PFSK-1 (cell line): ENCODE measurements at regions not wholly inside any gene's neighbourhood (a gene's known extent, or its start where the extent isn't known, plus 50 kb on each side); places are given as distances from the start of the nearest gene placed in this dataset.

Experiments
- FOXP2 ChIP-seq: optimal IDR thresholded peaks from 2 replicates; pipeline ENCODE3; 2011; ENCODE audit warnings: borderline replicate concordance, control low read depth, inconsistent platforms; ENCODE audit not compliant: insufficient read depth; ENCODE audit errors: extremely low read length, extremely low read depth
- POLR2AphosphoS5 ChIP-seq: IDR thresholded peaks from 2 replicates; pipeline ENCODE4 v1.6.1; 2012; ENCODE audit warnings: low read depth, mild to moderate bottlenecking, control low read depth, low read length, moderate library complexity
- REST ChIP-seq, 2 experiments: IDR thresholded peaks; 2 replicates each; pipeline versions ENCODE4 v1.6.1 to v1.8.0; 2011 to 2012; ENCODE audit warnings: low read depth in 2 of 2, low read length in 2 of 2, control low read depth in 1 of 2, inconsistent platforms in 1 of 2, mild to moderate bottlenecking in 1 of 2, moderate library complexity in 1 of 2; ENCODE audit not compliant: insufficient read depth in 1 of 2
- SIN3A ChIP-seq: IDR thresholded peaks from 2 replicates; pipeline ENCODE4 v1.6.1; 2012; ENCODE audit warnings: mild to moderate bottlenecking, low read length, moderate library complexity, borderline replicate concordance; ENCODE audit not compliant: insufficient read depth
- TAF1 ChIP-seq: IDR thresholded peaks from 2 replicates; pipeline ENCODE4 v1.6.1; 2012; ENCODE audit warnings: low read length, control low read depth, borderline replicate concordance; ENCODE audit not compliant: insufficient read depth

DNA sequence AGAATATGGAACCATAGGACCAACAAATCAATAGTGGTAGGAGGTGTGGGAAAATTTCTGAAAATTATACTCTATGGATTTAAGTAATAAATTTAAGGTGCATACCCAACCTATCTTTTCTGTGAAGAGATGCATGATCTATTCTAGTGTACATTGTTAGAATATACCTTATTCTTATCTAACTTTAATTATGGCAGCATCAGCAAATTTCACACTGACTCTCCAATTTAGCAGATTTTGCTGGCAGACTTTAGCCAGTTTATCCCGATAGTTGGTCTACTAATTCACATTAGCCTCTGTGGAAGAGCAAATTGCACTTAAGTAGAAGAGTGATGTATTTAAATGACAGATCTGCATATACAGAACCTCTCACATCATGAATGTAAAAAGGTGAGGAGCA, 400.0 kb downstream of the PLA2G4A start:
- no peak for TF ChIP-seq POLR2AphosphoS5
- TF ChIP-seq TAF1, result no peak
- no peak for TF ChIP-seq SIN3A
- TF ChIP-seq FOXP2, result no peak
- no peak for TF ChIP-seq REST (IDR thresholded peaks at IDR 0.05; ENCODE audit: insufficient read depth in 1 of 2, low read depth in 2 of 2, low read length in 2 of 2)

- TF ChIP-seq REST (IDR thresholded peaks at IDR 0.05; ENCODE audit: insufficient read depth in 1 of 2, low read depth in 2 of 2, low read length in 2 of 2), result no peak
Measured at GRCh38 chr1:187229496-187229895, 400.7 kb downstream of the PLA2G4A start.

DNA sequence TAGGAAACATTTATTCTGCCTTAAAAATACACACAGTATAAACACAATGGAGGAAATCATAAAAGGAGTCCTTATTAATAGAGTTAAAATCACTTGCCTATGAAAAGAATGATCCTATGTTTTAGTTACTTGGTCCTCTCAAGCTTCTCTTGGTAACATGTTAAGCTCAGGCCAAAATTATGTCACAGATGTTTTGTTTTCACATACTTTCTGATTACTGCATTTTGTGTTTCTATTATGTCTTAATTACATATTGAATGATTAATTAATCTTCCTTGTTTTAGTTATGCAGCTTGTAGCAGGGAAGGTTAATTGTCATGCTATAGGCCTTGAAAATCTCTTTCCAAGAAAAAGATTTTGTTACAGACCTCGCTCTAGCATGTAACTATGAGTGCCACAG, 406.0 kb downstream of the PLA2G4A start:
- TF ChIP-seq SIN3A (no peak), TAF1 (no peak), POLR2AphosphoS5 (no peak), REST (IDR thresholded peaks at IDR 0.05; ENCODE audit: insufficient read depth in 1 of 2, low read depth in 2 of 2, low read length in 2 of 2) (no peak), FOXP2 (no peak)

- TF ChIP-seq SIN3A, result no peak
- TF ChIP-seq REST (IDR thresholded peaks at IDR 0.05; ENCODE audit: insufficient read depth in 1 of 2, low read depth in 2 of 2, low read length in 2 of 2), result no peak
- TF ChIP-seq FOXP2, result no peak
- TF ChIP-seq TAF1, result no peak
- no peak for TF ChIP-seq POLR2AphosphoS5
Measured at GRCh38 chr1:187236199-187236598, 407.4 kb downstream of the PLA2G4A start.

DNA sequence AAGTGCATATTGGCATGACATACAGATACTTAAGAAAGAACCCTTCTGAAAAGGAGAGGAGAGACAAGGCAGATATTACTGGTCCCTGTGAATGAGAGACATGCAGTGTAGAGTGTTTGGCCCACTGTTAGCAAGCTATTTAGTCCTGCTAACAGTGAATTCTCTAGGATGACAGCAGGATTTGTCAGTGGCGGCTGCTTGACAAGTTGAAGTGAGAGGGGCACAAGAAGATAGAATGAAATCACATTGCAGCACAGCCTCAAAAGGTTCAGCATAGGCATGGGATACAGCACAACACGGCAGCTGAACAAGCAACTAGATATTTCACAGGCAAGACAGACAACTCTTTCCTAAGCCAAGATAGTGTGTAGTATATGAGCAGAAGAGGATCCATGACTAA, 407.9 kb downstream of the PLA2G4A start:
- TF ChIP-seq POLR2AphosphoS5 (no peak), FOXP2 (no peak), SIN3A (no peak), TAF1 (no peak), REST (IDR thresholded peaks at IDR 0.05; ENCODE audit: insufficient read depth in 1 of 2, low read depth in 2 of 2, low read length in 2 of 2) (no peak)
